ENCODE measurements at regions not wholly inside any gene's neighbourhood (a gene's known extent, or its start where the extent isn't known, plus 50 kb on each side); places are given as distances from the start of the nearest gene placed in this dataset.

DNA sequence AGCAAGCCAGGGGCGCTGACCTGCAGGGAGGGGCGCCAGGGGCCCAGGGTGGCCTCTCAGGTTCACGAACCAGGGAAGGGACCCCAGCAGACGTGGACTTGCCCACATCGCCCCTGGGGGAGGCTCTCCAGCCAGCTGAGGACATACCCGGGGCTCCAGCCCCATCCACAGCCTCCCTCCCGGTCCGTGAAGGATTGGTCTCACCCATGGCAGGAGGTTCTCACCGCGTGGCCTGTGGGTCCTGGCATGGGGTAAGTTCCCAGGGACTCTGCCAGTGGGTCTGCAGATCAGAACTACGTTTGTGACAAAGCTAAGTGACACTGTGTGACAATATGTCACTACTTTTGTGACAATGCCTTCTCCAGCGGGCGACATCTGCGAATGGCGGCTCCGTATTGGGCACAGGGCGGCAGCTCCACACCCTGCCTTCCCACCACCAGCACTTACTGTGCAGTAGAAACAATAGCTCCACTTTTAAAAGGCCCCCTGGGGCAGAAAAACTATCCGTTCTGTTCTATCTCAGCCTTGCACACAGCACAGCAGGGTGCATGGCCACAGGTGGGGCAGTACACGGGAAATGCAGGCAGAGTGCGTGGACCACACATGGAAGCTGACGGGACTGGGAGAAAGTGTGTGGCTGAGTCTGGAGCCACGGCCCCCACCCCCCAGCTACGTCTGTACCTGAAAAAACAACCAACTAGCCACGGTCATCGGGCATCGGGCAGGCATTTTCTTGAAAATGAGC is 65.2 kb upstream of the CTDP1 start:
- Histone ChIP-seq H3K4me3 (ENCODE audit: low read length in 3 of 3) (no peak overlapping the region), H3K27me3 (ENCODE audit: control insufficient read depth, insufficient read depth, low read length) (no peaks in the 10 kb centered on the region), H3K9me3 (ENCODE audit: control insufficient read depth in 2 of 3, insufficient read depth in 1 of 3, low read length in 3 of 3) (no peaks in the 10 kb centered on the region), H3K36me3 (ENCODE audit: control insufficient read depth in 2 of 3, insufficient read depth in 3 of 3, low read length in 3 of 3) (no peaks in the 10 kb centered on the region), H3K9ac (ENCODE audit: low read length in 3 of 3) (no peak overlapping the region), H3K4me1 (ENCODE audit: control insufficient read depth in 2 of 3, insufficient read depth in 2 of 3, low read depth in 1 of 3, low read length in 3 of 3) (no peaks in the 10 kb centered on the region), H3K27ac (ENCODE audit: low read depth in 2 of 2, low read length in 2 of 2) (no peak overlapping the region)
- TF ChIP-seq, protein P1, sequence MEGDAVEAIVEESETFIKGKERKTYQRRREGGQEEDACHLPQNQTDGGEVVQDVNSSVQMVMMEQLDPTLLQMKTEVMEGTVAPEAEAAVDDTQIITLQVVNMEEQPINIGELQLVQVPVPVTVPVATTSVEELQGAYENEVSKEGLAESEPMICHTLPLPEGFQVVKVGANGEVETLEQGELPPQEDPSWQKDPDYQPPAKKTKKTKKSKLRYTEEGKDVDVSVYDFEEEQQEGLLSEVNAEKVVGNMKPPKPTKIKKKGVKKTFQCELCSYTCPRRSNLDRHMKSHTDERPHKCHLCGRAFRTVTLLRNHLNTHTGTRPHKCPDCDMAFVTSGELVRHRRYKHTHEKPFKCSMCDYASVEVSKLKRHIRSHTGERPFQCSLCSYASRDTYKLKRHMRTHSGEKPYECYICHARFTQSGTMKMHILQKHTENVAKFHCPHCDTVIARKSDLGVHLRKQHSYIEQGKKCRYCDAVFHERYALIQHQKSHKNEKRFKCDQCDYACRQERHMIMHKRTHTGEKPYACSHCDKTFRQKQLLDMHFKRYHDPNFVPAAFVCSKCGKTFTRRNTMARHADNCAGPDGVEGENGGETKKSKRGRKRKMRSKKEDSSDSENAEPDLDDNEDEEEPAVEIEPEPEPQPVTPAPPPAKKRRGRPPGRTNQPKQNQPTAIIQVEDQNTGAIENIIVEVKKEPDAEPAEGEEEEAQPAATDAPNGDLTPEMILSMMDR (IDR thresholded peaks at IDR 0.05; ENCODE audit: borderline replicate concordance, extremely low read depth, insufficient read depth), result no peak
- intact Hi-C loops (cut with DNase I), result no loop called here
- no peak for FAIRE-seq
- DNase-seq, result peak in 1 of 5 donors; percentile 60

DNA sequence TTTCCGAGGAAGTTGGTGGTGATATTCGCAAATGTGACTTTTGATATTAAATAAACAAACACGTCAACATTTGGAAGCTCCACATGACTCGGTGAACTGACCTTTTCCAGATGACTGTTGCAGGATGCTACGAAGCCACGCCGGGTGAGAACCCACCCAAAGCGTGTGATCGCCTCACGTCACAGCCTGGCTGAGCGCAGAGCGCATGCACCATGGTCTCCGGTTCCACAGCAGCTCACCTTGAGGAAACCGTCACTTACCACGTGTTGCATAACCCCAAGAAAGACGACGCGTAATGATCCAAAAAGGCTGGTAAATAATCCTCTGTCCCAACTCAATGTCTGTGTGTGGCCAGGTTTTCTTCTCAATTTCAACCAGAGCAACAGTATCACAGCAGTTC is 64.5 kb upstream of the CTDP1 start:
- no peak for FAIRE-seq
- intact Hi-C loops (cut with DNase I), result no loop called here

DNA sequence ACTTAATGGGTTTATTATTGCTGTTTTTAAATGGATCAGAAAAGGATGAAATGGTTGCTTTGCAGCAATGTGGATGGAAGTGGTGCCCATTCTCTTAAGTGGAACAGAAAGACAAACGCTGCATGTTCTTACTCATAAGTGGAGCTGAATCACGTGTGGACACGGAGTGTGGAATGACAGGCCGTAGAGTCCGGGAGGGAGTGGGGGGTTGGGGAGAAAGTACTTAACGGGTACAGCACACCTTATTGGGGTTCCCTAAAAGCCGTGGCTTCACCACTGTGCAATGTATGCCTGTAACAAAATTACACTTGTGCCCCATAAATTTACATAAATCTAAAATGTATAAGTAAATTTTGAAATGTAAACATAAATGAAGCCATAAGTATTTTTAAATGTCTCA is 64.0 kb upstream of the CTDP1 start:
- no peaks in the 10 kb centered on the region for H3K27me3 ChIP-seq (ENCODE audit: control insufficient read depth, insufficient read depth, low read length)
- no peak overlapping the region for H3K4me3 ChIP-seq (ENCODE audit: low read length in 3 of 3)
- intact Hi-C loops (cut with DNase I), result no loop called here
- TF ChIP-seq, protein P1 (IDR thresholded peaks at IDR 0.05; ENCODE audit: borderline replicate concordance, extremely low read depth, insufficient read depth), result no peak
- H3K36me3 ChIP-seq (ENCODE audit: control insufficient read depth in 2 of 3, insufficient read depth in 3 of 3, low read length in 3 of 3), result no peaks in the 10 kb centered on the region
- H3K9ac ChIP-seq (ENCODE audit: low read length in 3 of 3), result no peak overlapping the region
- H3K27ac ChIP-seq (ENCODE audit: low read depth in 2 of 2, low read length in 2 of 2), result no peak overlapping the region
- peak in 1 of 5 donors; percentile 17 for DNase-seq
- H3K4me1 ChIP-seq (ENCODE audit: control insufficient read depth in 2 of 3, insufficient read depth in 2 of 3, low read depth in 1 of 3, low read length in 3 of 3), result no peaks in the 10 kb centered on the region
- H3K9me3 ChIP-seq (ENCODE audit: control insufficient read depth in 2 of 3, insufficient read depth in 1 of 3, low read length in 3 of 3), result peaks cover 0 to 1% (median 0%) of the 10 kb centered on the region in 3 donors
- no peak for FAIRE-seq

More for the DNA sequence above, 64.5 kb upstream of the CTDP1 start:
- no peaks in the 10 kb centered on the region for H3K36me3 ChIP-seq (ENCODE audit: control insufficient read depth in 2 of 3, insufficient read depth in 3 of 3, low read length in 3 of 3)
- no peak overlapping the region for H3K27ac ChIP-seq (ENCODE audit: low read depth in 2 of 2, low read length in 2 of 2)
- TF ChIP-seq, protein P1 (IDR thresholded peaks at IDR 0.05; ENCODE audit: borderline replicate concordance, extremely low read depth, insufficient read depth), result no peak
- peaks cover 0 to 1% (median 0%) of the 10 kb centered on the region in 3 donors for H3K9me3 ChIP-seq (ENCODE audit: control insufficient read depth in 2 of 3, insufficient read depth in 1 of 3, low read length in 3 of 3)
- no peaks in the 10 kb centered on the region for H3K4me1 ChIP-seq (ENCODE audit: control insufficient read depth in 2 of 3, insufficient read depth in 2 of 3, low read depth in 1 of 3, low read length in 3 of 3)
- no peak overlapping the region for H3K9ac ChIP-seq (ENCODE audit: low read length in 3 of 3)
- H3K4me3 ChIP-seq (ENCODE audit: low read length in 3 of 3), result no peak overlapping the region
- DNase-seq, result no peak
- no peaks in the 10 kb centered on the region for H3K27me3 ChIP-seq (ENCODE audit: control insufficient read depth, insufficient read depth, low read length)
